NCI-H82 (cell line): ENCODE measurements at regions not wholly inside any gene's neighbourhood (a gene's known extent, or its start where the extent isn't known, plus 50 kb on each side); places are given as distances from the start of the nearest gene placed in this dataset.

Source experiments
- DNase-seq: peaks from one replicate; lab custom pipeline; 2025; lab: John Stamatoyannopoulos, UW

- no peak for DNase-seq
These were observed 213.2 kb upstream of the ZFP42 start for GRCh38 chr4:187782286-187782824.

- DNase-seq, result no peak
These were observed 209.4 kb upstream of the ZFP42 start for GRCh38 chr4:187786190-187786589.

GRCh38 chr4:187789078-187789477 is 206.5 kb upstream of the ZFP42 start:
- no peak for DNase-seq

- no peak for DNase-seq
These were observed 199.8 kb upstream of the ZFP42 start for GRCh38 chr4:187795737-187796136.

GRCh38 chr4:187798385-187798784 is 197.2 kb upstream of the ZFP42 start:
- no peak for DNase-seq

- DNase-seq, result no peak
These were observed 195.8 kb upstream of the ZFP42 start for GRCh38 chr4:187799735-187800134.

GRCh38 chr4:187811591-187811990 is 184.0 kb upstream of the ZFP42 start:
- DNase-seq, result no peak

GRCh38 chr4:187814737-187815465 is 180.7 kb upstream of the ZFP42 start:
- DNase-seq, result no peak

GRCh38 chr4:187826725-187827124 is 168.8 kb upstream of the ZFP42 start:
- DNase-seq, result no peak

GRCh38 chr4:187827631-187828030 is 167.9 kb upstream of the ZFP42 start:
- no peak for DNase-seq

GRCh38 chr4:187839765-187840164 is 155.8 kb upstream of the ZFP42 start:
- no peak for DNase-seq

- DNase-seq, result peak; percentile 59
These were observed 154.8 kb upstream of the ZFP42 start for GRCh38 chr4:187840814-187841213.

GRCh38 chr4:187849556-187850225 is 145.9 kb upstream of the ZFP42 start:
- DNase-seq, result peak; percentile 84

GRCh38 chr4:187865914-187866313 is 129.7 kb upstream of the ZFP42 start:
- no peak for DNase-seq

GRCh38 chr4:187883049-187883448 is 112.5 kb upstream of the ZFP42 start:
- DNase-seq, result no peak

- no peak for DNase-seq
These were observed 111.6 kb upstream of the ZFP42 start for GRCh38 chr4:187883836-187884475.

GRCh38 chr4:187887906-187888305 is 107.7 kb upstream of the ZFP42 start:
- DNase-seq, result peak; percentile 83

- DNase-seq, result no peak
These were observed 105.9 kb upstream of the ZFP42 start for GRCh38 chr4:187889651-187890050.

GRCh38 chr4:187893418-187893817 is 102.2 kb upstream of the ZFP42 start:
- no peak for DNase-seq

GRCh38 chr4:187903106-187903505 is 92.5 kb upstream of the ZFP42 start:
- DNase-seq, result peak; percentile 24

GRCh38 chr4:187903700-187904099 is 91.9 kb upstream of the ZFP42 start:
- no peak for DNase-seq

- DNase-seq, result no peak
These were observed 87.5 kb upstream of the ZFP42 start for GRCh38 chr4:187908079-187908561.

- no peak for DNase-seq
These were observed 86.8 kb upstream of the ZFP42 start for GRCh38 chr4:187908731-187909130.
